HCT116 (cell line): ENCODE measurements at regions not wholly inside any gene's neighbourhood (a gene's known extent, or its start where the extent isn't known, plus 50 kb on each side); places are given as distances from the start of the nearest gene placed in this dataset.

Experiments used
- ATAC-seq: fragments of 200-7000 bp; cut with Tn5 transposase; 2 replicates; pipeline ENCODE4 v1.9.1; 2020; ENCODE audit warnings: mild to moderate bottlenecking, moderate library complexity
- BruUV-seq: library from RNA; stranded (reverse); fragments of 400-500 nt; replicated peaks from 2 replicates; lab custom pipeline; 2021; lab: Mats Ljungman, UMichigan
- CTCF ChIA-PET: fragments of 300-600 bp; sonication (Branson Sonifier 250); formaldehyde crosslinking; loops from one replicate; lab custom pipeline; 2021; ENCODE audit warnings: antibody characterized with exemption; lab: Charles Lee
- POLR2A ChIA-PET: fragments of 300-600, 350-600 bp; sonication (Branson Sonifier 250); formaldehyde crosslinking; loops from one replicate; lab custom pipeline; 2021; ENCODE audit warnings: antibody characterized with exemption; lab: Charles Lee
- RAD21 ChIA-PET, 2 experiments: fragments of 300-600 bp; sonication (Branson Sonifier 250); formaldehyde crosslinking; loops; one replicate each; lab custom pipeline; 2023; ENCODE audit warnings: low total read pairs in 2 of 2; ENCODE audit not compliant: uncharacterized antibody in 2 of 2, unreplicated experiment in 2 of 2, low non-redundant PET in 1 of 2; lab: Charles Lee
- DNase-seq: peaks from one replicate; pipeline ENCODE4 v3.0.0-alpha.2; 2010; ENCODE audit warnings: low read depth, low spot score
- H2AFZ ChIP-seq: fragments of 200-600 bp; shearing (Covaris generic), sonication (generic); 2 replicates; pipeline ENCODE4 v1.6.1; 2017; ENCODE audit warnings: low read depth, mixed run types, mixed read lengths, antibody characterized with exemption, low read length; ENCODE audit not compliant: poor library complexity, severe bottlenecking
- H3K27ac ChIP-seq: 2 replicates; pipeline ENCODE4 v1.5.1; 2012; ENCODE audit warnings: low read depth, low read length
- H3K27me3 ChIP-seq: fragments of 200-600 bp; sonication (generic); 2 replicates; pipeline ENCODE4 v1.6.1; 2016; ENCODE audit warnings: mixed run types, low read length, mixed read lengths; ENCODE audit not compliant: insufficient read depth
- H3K36me3 ChIP-seq, 2 experiments: fragments of 200-500 bp in 1 of 2; fragments of 200-600 bp in 1 of 2; sonication (Bioruptor generic) in 1 of 2; sonication (generic) in 1 of 2; 2 replicates each; pipeline versions ENCODE4 v1.5.1 to v1.6.1; 2014 to 2016; ENCODE audit warnings: low read length in 2 of 2, inconsistent platforms in 1 of 2, mixed read lengths in 1 of 2, mixed run types in 1 of 2; ENCODE audit not compliant: insufficient read depth in 2 of 2, control insufficient read depth in 1 of 2
- H3K4me1 ChIP-seq, 2 experiments: fragments of 200-600 bp in 1 of 2; sonication (generic) in 1 of 2; 2 replicates each; pipeline versions ENCODE4 v1.5.1 to v1.6.1; 2012 to 2017; ENCODE audit warnings: low read length in 2 of 2, inconsistent platforms in 1 of 2, mild to moderate bottlenecking in 1 of 2, mixed read lengths in 1 of 2, mixed run types in 1 of 2, moderate library complexity in 1 of 2; ENCODE audit not compliant: insufficient read depth in 2 of 2, control insufficient read depth in 1 of 2
- H3K4me2 ChIP-seq: fragments of 200-600 bp; sonication (generic); 2 replicates; pipeline ENCODE4 v1.6.1; 2017; ENCODE audit warnings: mixed run types, low read length, mixed read lengths
- H3K4me3 ChIP-seq, 2 experiments: fragments of 200-600 bp in 1 of 2; sonication (generic) in 1 of 2; replicated peaks in 1 of 2; 2 replicates each; pipeline ENCODE4 v1.5.1; 2011 to 2016; ENCODE audit warnings: low read length in 2 of 2, control low read depth in 1 of 2, low read depth in 1 of 2, mild to moderate bottlenecking in 1 of 2, mixed read lengths in 1 of 2, mixed run types in 1 of 2
- H3K79me2 ChIP-seq: fragments of 200-600 bp; sonication (generic); 2 replicates; pipeline ENCODE4 v1.6.1; 2017; ENCODE audit warnings: mild to moderate bottlenecking, mixed run types, low read length, moderate library complexity, mixed read lengths; ENCODE audit not compliant: insufficient read depth
- H3K9ac ChIP-seq: fragments of 200-600 bp; sonication (generic); 2 replicates; pipeline ENCODE4 v1.6.1; 2016; ENCODE audit warnings: low read length, mixed read lengths
- H3K9me2 ChIP-seq: fragments of 200-600 bp; sonication (generic), shearing (Covaris generic); 2 replicates; pipeline ENCODE4 v1.6.1; 2017; ENCODE audit warnings: mixed run types, mild to moderate bottlenecking, moderate library complexity; ENCODE audit not compliant: insufficient read depth
- H3K9me3 ChIP-seq, 2 experiments: fragments of 200-500 bp in 1 of 2; fragments of 200-600 bp in 1 of 2; sonication (Bioruptor generic) in 1 of 2; sonication (generic) in 1 of 2; 2 replicates each; pipeline ENCODE4 v1.6.1; 2014 to 2017; ENCODE audit warnings: low read length in 2 of 2, mixed read lengths in 2 of 2, inconsistent platforms in 1 of 2, low read depth in 1 of 2, mild to moderate bottlenecking in 1 of 2, mixed run types in 1 of 2, moderate library complexity in 1 of 2; ENCODE audit not compliant: control insufficient read depth in 1 of 2, insufficient read depth in 1 of 2
- H4K20me1 ChIP-seq: fragments of 200-600 bp; sonication (generic), shearing (Covaris generic); 2 replicates; pipeline ENCODE4 v1.6.1; 2017; ENCODE audit warnings: mixed run types, mild to moderate bottlenecking, moderate library complexity; ENCODE audit not compliant: insufficient read depth
- ATF3 ChIP-seq: IDR thresholded peaks from 2 replicates; pipeline ENCODE4 v1.6.1; 2012
- CBX3 ChIP-seq: IDR thresholded peaks from 2 replicates; pipeline ENCODE4 v1.6.1; 2012; ENCODE audit warnings: low read depth
- CEBPB ChIP-seq: IDR thresholded peaks from 2 replicates; pipeline ENCODE4 v1.6.1; 2012; ENCODE audit warnings: low read depth
- EGR1 ChIP-seq: IDR thresholded peaks from 2 replicates; pipeline ENCODE4 v1.6.1; 2012; ENCODE audit warnings: low read depth
- FOSL1 ChIP-seq: IDR thresholded peaks from 2 replicates; pipeline ENCODE4 v1.6.1; 2012; ENCODE audit warnings: low read depth
- JUND ChIP-seq: IDR thresholded peaks from 2 replicates; pipeline ENCODE4 v1.6.1; 2012
- MAX ChIP-seq: IDR thresholded peaks from 2 replicates; pipeline ENCODE4 v1.6.1; 2012
- POLR2A ChIP-seq: IDR thresholded peaks from 2 replicates; pipeline ENCODE4 v1.7.0; 2011; ENCODE audit warnings: borderline replicate concordance; ENCODE audit not compliant: insufficient read depth, insufficient read length; ENCODE audit errors: extremely low read depth
- POLR2AphosphoS5 ChIP-seq: IDR thresholded peaks from 2 replicates; pipeline ENCODE4 v1.6.1; 2011; ENCODE audit warnings: mild to moderate bottlenecking, low read depth, low read length, moderate library complexity
- SRF ChIP-seq: IDR thresholded peaks from 2 replicates; pipeline ENCODE4 v1.6.1; 2012; ENCODE audit warnings: low read depth
- TCF7L2 ChIP-seq: IDR thresholded peaks from 2 replicates; pipeline ENCODE4 v1.7.0; 2011; ENCODE audit warnings: borderline replicate concordance, inconsistent platforms; ENCODE audit not compliant: insufficient read depth, insufficient read length; ENCODE audit errors: extremely low read depth
- YY1 ChIP-seq: IDR thresholded peaks from 2 replicates; pipeline ENCODE4 v1.6.1; 2011; ENCODE audit warnings: low read length, low read depth, moderate library complexity, mild to moderate bottlenecking; ENCODE audit not compliant: insufficient replicate concordance; ENCODE audit errors: extremely low read depth
- ZFX ChIP-seq: fragments of 450-650 bp; IDR thresholded peaks from 2 replicates; pipeline ENCODE4 v1.6.1; 2017
- ZNF274 ChIP-seq: fragments of 200-500 bp; sonication (Bioruptor generic); IDR thresholded peaks from 2 replicates; pipeline ENCODE4 v1.6.1; 2014; ENCODE audit warnings: mild to moderate bottlenecking, low read depth, low read length, inconsistent platforms
- intact Hi-C: fragments of 100-400 bp; cut with micrococcal nuclease; formaldehyde crosslinking; loops from 2 replicates; pipeline ENCODE4 v1.10.0; 2022
- TF ChIP-seq, protein P1 (sequence below): IDR thresholded peaks from 2 replicates; pipeline ENCODE4 v1.6.1; 2012; ENCODE audit warnings: low read depth

- Histone ChIP-seq H3K27me3 (no peaks in the 10 kb centered on the region), H3K9me2 (no peaks in the 10 kb centered on the region), H3K79me2 (no peaks in the 10 kb centered on the region), H3K4me1 (no peaks in the 10 kb centered on the region), H3K4me2 (no peak overlapping the region), H3K36me3 (no peaks in the 10 kb centered on the region), H3K9ac (no peak overlapping the region), H3K4me3 (no peak overlapping the region), H3K27ac (no peak overlapping the region)
- CTCF ChIA-PET: no interaction called here
- DNase-seq: no peak
- POLR2A ChIA-PET: no interaction called here
- RAD21 ChIA-PET: no interaction called here
- no TSS peak for BruUV-seq
- ATAC-seq: no peak
- TF ChIP-seq ZFX (no peak), ZNF274 (no peak), SRF (no peak), FOSL1 (no peak), POLR2AphosphoS5 (no peak), ATF3 (no peak), TCF7L2 (no peak), EGR1 (no peak), YY1 (no peak), MAX (no peak), CBX3 (no peak), POLR2A (no peak), CEBPB (no peak), JUND (no peak)
- TF ChIP-seq, protein P1, sequence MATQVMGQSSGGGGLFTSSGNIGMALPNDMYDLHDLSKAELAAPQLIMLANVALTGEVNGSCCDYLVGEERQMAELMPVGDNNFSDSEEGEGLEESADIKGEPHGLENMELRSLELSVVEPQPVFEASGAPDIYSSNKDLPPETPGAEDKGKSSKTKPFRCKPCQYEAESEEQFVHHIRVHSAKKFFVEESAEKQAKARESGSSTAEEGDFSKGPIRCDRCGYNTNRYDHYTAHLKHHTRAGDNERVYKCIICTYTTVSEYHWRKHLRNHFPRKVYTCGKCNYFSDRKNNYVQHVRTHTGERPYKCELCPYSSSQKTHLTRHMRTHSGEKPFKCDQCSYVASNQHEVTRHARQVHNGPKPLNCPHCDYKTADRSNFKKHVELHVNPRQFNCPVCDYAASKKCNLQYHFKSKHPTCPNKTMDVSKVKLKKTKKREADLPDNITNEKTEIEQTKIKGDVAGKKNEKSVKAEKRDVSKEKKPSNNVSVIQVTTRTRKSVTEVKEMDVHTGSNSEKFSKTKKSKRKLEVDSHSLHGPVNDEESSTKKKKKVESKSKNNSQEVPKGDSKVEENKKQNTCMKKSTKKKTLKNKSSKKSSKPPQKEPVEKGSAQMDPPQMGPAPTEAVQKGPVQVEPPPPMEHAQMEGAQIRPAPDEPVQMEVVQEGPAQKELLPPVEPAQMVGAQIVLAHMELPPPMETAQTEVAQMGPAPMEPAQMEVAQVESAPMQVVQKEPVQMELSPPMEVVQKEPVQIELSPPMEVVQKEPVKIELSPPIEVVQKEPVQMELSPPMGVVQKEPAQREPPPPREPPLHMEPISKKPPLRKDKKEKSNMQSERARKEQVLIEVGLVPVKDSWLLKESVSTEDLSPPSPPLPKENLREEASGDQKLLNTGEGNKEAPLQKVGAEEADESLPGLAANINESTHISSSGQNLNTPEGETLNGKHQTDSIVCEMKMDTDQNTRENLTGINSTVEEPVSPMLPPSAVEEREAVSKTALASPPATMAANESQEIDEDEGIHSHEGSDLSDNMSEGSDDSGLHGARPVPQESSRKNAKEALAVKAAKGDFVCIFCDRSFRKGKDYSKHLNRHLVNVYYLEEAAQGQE: no peak
- TF ChIP-seq, all 23 proteins: peak for 0
- intact Hi-C loops: no loop called here
- H2AFZ ChIP-seq: no peak overlapping the region
- no peaks in the 10 kb centered on the region for H3K9me3 ChIP-seq
- no peaks in the 10 kb centered on the region for H4K20me1 ChIP-seq
Observed at GRCh38 chr12:87363497-87364084, 665.6 kb downstream of the C12orf50 start.
